Bronchial epithelial cell (primary cell): ENCODE measurements at regions not wholly inside any gene's neighbourhood (a gene's known extent, or its start where the extent isn't known, plus 50 kb on each side); places are given as distances from the start of the nearest gene placed in this dataset.

Experiments used
- DNase-seq: peaks from one replicate; pipeline ENCODE4 v3.0.0-alpha.2; 2010; ENCODE audit warnings: low read depth
- FAIRE-seq: peaks from 2 replicates; lab custom pipeline; 2011; peaks lifted over from hg19 to GRCh38; lab: Jason Lieb, UNC
- H3K27me3 ChIP-seq: 2 replicates; pipeline ENCODE4 v1.5.1; 2011; ENCODE audit warnings: low read length; ENCODE audit not compliant: control insufficient read depth, insufficient read depth
- H3K36me3 ChIP-seq: 2 replicates; pipeline ENCODE4 v1.5.1; 2011; ENCODE audit warnings: low read length; ENCODE audit not compliant: control insufficient read depth, insufficient read depth
- H3K4me3 ChIP-seq: 2 replicates; pipeline ENCODE4 v1.5.1; 2011; ENCODE audit warnings: mild to moderate bottlenecking, low read depth, low read length, control low read depth
- TF ChIP-seq, protein P1 (sequence below): IDR thresholded peaks from 2 replicates; pipeline ENCODE4 v1.5.1; 2011; ENCODE audit warnings: mild to moderate bottlenecking, moderate library complexity, low read length, control low read depth, inconsistent platforms; ENCODE audit not compliant: insufficient read depth, severe bottlenecking

DNA sequence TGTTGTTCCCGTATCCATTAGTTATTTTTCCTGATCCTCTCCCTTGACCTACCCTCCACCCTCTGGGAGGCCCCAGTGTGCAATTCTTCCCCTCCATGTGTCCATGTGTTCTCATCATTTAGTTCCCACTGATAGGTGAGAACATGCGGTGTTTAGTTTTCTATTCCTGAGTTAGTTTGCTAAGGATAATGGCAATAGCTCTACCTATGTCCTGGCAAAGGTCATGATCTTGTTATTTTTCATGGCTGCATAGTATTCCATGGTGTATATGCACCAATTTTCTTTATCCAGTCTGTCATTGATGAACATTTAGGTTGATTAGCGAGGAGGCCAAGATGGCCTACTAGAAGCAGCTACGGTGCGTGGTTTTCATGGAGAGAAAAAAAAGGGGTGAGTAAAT, 714.1 kb downstream of the STIM2 start:
- TF ChIP-seq, protein P1, sequence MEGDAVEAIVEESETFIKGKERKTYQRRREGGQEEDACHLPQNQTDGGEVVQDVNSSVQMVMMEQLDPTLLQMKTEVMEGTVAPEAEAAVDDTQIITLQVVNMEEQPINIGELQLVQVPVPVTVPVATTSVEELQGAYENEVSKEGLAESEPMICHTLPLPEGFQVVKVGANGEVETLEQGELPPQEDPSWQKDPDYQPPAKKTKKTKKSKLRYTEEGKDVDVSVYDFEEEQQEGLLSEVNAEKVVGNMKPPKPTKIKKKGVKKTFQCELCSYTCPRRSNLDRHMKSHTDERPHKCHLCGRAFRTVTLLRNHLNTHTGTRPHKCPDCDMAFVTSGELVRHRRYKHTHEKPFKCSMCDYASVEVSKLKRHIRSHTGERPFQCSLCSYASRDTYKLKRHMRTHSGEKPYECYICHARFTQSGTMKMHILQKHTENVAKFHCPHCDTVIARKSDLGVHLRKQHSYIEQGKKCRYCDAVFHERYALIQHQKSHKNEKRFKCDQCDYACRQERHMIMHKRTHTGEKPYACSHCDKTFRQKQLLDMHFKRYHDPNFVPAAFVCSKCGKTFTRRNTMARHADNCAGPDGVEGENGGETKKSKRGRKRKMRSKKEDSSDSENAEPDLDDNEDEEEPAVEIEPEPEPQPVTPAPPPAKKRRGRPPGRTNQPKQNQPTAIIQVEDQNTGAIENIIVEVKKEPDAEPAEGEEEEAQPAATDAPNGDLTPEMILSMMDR, result no peak
- FAIRE-seq, result no peak
- Histone ChIP-seq H3K27me3 (no peaks in the 10 kb centered on the region), H3K4me3 (no peak overlapping the region), H3K36me3 (no peaks in the 10 kb centered on the region)
- DNase-seq, result no peak

DNA sequence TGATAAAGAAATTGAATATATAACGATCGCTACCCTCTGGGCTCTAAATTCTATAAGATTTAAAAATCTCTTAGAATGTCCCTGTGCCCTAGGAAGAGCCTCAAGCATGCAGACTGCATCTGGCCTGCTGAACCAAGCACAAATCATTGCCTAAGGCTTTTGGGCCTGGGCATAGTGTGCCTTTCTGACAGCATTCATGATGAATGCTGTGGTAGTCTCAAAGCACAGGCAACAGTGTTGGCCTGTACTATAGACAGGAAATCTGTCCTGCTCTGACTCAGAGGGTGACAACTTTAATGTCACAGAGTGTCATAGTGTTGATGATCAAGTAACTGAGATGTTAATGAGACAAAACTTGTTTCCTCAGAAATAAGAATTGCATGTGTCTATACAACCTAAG, 717.3 kb downstream of the STIM2 start:
- DNase-seq, result no peak
- TF ChIP-seq, protein P1, result no peak

DNA sequence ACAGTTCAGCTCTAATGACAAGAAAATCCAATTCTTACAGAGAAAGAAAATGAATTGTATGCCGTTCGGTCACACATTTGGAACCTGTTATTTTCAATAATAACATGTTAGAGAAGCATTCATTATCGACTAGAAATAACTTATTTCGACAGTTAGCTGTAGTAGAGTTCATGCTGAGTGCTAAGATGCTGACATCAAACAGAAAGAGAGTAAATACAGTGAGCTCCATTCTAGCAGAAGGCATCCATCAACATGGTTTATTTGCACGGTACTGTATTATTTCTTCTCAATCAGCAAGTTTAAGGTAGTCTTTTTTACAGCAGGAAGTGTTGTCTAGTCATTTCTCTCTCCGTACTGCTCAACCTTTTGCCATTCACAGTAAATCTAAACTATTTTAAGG, 732.1 kb downstream of the STIM2 start:
- FAIRE-seq, result no peak
- TF ChIP-seq, protein P1, result no peak
- no peak for DNase-seq
- no peaks in the 10 kb centered on the region for H3K27me3 ChIP-seq
- no peak overlapping the region for H3K4me3 ChIP-seq
- H3K36me3 ChIP-seq, result no peaks in the 10 kb centered on the region

More for the DNA sequence above, 717.3 kb downstream of the STIM2 start:
- no peaks in the 10 kb centered on the region for H3K36me3 ChIP-seq
- FAIRE-seq, result no peak
- H3K27me3 ChIP-seq, result no peaks in the 10 kb centered on the region
- H3K4me3 ChIP-seq, result no peak overlapping the region

DNA sequence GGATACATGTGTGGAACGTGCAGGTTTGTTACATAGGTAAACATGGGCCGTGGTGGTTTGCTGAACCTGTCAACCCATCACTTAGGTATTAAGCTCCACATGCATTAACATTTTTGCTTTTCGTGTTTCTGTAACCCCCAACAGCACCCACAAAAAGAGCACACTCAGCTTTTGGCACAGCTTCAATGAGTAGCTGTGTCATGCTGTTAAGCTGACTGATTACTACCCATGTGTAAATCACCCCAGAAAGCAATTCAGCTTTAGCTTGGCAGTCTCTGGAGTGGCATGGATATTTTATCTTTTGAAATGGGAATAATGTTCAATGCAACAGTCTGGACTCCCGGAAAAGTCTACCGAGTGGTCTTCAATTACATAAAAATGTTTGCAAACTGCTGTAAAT, 734.3 kb downstream of the STIM2 start:
- no peak for FAIRE-seq
- Histone ChIP-seq H3K4me3 (no peak overlapping the region), H3K36me3 (no peaks in the 10 kb centered on the region), H3K27me3 (no peaks in the 10 kb centered on the region)
- TF ChIP-seq, protein P1, result no peak
- DNase-seq, result no peak

DNA sequence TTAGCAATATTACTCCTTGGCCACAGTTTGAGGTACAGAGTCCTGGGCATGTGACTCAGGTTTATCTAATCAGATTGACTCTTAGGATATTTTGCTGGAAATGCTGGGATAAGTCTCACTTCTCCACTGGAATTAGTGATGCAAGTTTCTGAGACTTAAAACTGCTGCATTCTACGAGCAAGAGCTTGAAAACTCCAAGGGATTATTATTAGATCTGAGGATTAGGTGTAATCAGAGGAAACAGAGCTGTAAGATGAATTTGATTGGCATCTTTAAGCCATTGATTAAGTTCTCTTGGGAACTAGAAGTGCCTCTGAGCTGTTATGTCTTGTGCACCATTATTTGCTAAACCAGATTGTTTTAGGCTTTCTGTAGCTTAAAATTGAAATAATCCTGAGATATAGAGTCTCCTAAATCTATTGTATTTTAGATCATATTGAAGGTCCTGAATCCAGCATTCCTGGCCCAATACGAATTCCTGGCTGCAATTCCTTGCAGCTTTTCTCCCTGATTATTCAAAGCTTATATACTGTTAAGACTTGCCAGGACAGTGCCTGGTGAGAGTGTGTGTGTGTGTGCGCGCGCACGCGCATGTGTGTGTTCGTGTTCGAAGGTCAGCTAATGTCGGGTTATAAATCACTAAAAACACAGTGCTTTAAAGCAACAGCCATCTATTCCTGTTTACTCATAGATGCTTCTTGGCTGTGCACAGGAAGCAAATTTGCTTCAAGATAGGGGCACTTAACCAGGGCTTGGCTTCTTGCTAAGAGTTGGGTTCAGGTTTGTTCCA, 735.1 kb downstream of the STIM2 start:
- H3K4me3 ChIP-seq, result no peak overlapping the region
- FAIRE-seq (no peak), DNase-seq (no peak)
- no peaks in the 10 kb centered on the region for H3K27me3 ChIP-seq
- TF ChIP-seq, protein P1, result no peak
- H3K36me3 ChIP-seq, result no peaks in the 10 kb centered on the region

DNA sequence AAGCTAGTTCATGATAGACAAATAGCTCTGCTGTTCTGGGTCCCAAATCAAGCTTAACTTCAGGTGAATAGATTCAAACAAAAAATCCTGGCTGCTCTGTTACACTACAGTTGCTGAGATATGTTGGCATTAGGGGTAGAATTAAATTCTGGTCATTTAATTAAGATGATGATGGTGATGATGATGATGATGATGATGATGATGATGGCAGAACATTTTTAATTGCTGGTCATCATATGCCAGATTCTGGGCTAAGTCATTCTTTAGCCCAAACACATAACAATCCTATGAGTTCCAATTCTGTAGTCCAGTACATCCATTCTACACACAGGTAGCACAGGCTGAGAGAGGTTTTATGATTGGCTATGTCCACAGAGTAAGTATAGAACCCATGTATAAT, 741.5 kb downstream of the STIM2 start:
- FAIRE-seq (no peak), DNase-seq (no peak)
- Histone ChIP-seq H3K4me3 (no peak overlapping the region), H3K27me3 (no peaks in the 10 kb centered on the region), H3K36me3 (no peaks in the 10 kb centered on the region)
- TF ChIP-seq, protein P1, result no peak
